ENCODE measurements at regions not wholly inside any gene's neighbourhood (a gene's known extent, or its start where the extent isn't known, plus 50 kb on each side); places are given as distances from the start of the nearest gene placed in this dataset.
"Not testable (repeated sequence)": the region's sequence is repeated elsewhere in the genome, so short reads cannot be mapped to it uniquely, and the experiment has no call there.

DNA sequence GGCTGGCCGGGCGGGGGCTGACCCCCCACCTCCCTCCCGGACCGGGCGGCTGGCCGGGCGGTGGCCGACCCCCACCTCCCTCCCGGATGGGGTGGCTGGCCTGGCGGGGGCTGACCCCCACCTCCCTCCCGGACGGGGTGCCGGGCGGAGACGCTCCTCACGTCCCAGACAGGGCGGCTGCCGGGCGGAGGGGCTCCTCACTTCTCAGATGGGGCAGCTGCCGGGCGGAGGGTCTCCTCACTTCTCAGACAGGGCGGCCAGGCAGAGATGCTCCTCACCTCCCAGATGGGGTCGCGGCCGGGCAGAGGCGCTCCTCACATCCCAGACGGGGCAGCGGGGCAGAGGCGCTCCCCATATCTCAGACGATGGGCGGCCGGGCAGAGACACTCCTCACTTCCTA is 965.8 kb upstream of the DEFB115 start:
- DNase-seq (ENCODE audit: low spot score in 2 of 2); FAIRE-seq: not testable (repeated sequence)

DNA sequence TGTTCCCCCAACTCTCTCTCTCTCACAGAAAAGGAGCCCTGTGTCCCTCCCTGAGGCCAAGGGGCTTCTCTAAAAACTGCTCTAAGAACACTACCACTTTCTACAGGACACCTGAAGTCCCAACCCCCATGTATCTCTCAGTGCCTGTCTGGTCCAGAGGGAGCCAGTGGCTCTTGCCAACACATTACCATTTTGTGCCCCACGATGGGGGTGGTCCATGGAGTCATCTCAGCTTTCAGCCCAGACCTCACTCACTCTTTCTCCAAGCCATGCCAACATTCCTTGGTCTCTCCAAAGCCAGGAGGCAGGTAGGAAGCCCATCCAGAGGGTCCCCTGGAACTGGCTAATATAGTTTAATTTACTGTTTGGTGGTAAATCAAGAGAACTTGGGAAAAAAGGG is 962.1 kb upstream of the DEFB115 start:
- not testable (repeated sequence) for DNase-seq (ENCODE audit: low spot score in 2 of 2); FAIRE-seq

DNA sequence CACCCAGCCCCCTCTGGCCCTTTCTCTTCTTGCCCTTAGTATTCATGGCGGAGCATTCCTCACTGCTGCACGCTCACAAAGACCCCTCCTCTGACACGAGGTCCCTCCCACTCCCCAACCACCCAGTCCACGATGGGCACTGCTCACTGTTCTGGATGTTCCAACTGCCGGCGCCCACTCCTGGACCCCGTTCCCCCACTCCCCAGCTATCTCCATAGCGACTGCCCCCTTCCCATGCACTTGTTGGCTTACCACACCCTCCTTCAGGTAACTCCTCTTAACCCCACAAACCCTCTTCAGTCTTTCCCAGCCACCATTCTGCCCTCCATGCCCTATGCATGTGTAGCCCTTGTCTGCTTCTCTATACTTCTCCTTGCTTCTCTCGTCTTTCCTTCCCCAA is 961.5 kb upstream of the DEFB115 start:
- not testable (repeated sequence) for FAIRE-seq; DNase-seq (ENCODE audit: low spot score in 2 of 2)

DNA sequence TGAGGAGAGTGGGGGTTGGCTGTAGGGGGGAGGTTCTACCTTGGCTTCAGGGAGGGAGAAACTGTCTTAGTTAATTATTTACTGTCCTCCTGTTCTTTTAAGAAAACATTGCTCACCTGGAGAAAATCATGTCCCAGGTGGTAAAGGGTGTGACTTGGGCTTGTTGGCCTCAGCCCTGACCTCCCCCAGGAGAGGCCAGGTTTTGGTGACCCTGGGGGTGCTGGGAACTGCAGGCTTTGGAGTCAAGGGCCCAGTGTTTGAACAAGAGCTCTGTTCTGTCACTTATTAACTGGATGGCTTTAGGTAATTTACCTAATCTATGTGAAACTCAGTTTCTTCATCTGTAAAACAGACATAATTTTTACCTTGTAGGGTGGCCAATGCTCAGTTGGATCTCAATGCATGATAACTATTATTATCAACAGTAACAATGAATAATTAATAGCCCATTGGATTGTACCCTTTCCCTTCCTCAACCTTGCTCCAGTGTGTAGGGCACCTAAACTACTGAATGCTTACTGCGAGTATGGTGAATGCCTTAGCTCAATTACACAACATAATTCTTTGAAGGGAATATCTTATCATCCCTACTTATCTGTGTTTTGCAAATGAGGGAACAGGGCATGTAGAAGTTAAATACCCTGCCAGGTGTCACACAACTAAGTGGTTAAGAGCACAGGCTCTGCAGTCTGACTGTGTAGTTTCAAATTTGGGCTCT is 959.4 kb upstream of the DEFB115 start:
- not testable (repeated sequence) for DNase-seq (ENCODE audit: low spot score in 2 of 2); FAIRE-seq

DNA sequence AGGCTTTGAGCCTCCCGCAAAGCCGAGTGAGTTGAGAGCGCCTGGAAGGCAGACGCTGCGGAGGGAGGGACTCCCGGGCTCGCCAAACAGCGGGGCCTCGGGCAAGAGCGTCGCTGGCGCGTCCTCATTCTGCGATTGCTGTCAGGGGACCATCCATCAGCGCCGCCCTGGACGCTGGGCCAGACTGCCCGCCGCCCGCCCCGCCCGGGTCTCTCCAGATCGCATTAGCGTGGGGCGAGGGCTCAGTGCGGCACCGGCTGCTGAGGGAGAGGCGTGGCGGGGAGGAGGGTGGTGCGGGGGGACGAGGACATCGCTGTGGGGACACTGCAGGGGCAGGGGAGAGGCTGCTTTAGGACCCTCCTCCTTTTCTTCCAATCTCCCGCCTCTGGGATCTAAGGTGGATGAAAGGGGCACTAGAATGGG is 957.2 kb upstream of the DEFB115 start:
- not testable (repeated sequence) for DNase-seq (ENCODE audit: low spot score in 2 of 2); FAIRE-seq

DNA sequence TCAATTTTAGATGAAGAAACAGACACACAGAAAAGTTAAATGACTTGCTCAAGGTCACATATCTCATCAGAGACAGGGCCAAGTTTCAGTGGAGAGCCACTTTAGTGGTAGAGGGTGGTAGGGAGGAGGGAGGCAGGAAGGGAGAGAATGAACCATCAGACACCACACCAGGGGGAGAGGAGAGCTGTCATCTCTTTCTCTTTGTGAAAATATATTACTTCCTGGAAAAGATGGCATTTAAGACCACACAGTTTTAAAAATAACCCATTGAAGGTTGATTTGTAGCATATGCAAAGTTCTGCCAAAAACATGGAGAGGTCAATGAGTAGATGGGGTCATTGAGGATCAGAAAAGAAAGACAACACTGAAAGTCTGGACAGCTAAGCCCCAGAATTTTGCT is 954.7 kb upstream of the DEFB115 start:
- FAIRE-seq; DNase-seq (ENCODE audit: low spot score in 2 of 2): not testable (repeated sequence)

DNA sequence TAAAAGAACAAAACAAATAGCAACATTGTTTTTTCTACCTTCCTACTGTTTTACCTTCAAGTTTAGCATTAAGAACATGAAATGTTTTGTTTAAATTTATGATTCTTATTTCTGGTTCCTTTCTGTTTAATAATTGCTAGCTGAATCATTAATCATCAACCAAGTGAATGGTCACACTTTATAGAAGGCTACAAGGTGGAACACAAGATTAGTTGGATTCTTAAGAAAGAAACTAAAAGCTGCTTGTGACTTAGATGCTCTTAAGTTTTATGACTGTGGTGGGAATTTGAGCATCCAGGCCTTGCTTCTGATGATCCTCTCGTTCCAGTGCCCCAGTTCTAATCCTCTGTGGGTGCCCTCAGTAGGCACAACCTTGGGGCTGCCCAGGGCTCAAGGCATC is 947.5 kb upstream of the DEFB115 start:
- not testable (repeated sequence) for FAIRE-seq

DNA sequence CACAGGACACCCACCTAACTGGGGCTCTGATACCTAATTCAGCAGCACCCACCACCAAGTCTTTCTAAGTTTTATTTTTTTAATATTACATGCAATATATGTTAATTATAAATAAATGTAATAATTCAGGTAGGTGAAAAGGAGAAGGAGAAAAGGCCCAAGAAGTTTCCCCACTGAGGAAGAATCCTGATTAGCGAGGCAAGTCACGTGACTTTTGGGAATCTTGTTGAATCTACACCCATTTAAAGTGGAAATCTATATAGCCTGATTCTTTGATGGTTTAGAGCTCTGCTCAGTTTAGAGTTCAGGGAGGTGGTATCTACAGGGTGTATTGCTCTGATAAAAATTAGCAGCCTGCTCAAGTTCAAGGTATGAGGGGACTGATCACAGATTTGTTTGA is 947.1 kb upstream of the DEFB115 start:
- DNase-seq (ENCODE audit: low spot score in 2 of 2); FAIRE-seq: not testable (repeated sequence)

More for the DNA sequence above, 947.5 kb upstream of the DEFB115 start:
- not testable (repeated sequence) for DNase-seq (ENCODE audit: low spot score in 2 of 2)

DNA sequence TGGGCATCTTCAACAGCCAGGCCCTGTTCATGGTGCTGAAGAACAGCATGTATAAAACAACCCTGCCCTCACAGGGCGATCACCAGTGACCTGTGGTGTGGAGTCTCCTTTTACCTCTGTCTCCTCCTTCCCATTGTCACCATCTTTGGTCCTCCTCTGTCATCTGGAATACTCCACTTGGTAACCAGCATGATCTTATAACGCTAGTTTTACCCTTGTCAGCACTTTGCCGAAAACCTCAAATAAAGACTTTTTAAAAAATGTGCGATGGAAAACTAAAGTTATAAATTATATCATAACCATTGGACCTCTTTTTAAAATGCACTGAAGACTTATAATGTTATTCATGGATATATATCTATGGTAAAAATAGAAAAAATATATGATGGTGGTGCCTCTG is 945.2 kb upstream of the DEFB115 start:
- not testable (repeated sequence) for FAIRE-seq; DNase-seq (ENCODE audit: low spot score in 2 of 2)

DNA sequence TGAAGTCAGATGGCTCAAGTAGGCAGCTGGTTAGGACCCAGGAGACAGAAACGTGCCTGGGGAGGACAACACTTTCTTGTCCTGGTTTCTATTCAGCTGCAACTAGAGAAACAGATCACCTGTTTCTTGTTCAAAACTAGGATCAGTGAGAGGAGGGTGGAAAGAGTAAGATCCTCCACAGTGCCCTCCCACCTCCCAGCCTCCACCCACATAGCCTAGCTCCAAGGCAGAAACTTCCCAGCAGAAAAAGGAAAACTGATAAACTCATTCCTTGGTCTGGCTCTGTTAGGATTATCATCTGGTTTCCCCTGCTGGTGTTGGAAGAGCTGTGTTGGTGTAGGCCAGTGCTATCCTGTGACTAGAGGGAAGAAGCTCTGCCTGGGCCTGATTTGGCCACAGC is 943.8 kb upstream of the DEFB115 start:
- DNase-seq (ENCODE audit: low spot score in 2 of 2); FAIRE-seq: not testable (repeated sequence)

DNA sequence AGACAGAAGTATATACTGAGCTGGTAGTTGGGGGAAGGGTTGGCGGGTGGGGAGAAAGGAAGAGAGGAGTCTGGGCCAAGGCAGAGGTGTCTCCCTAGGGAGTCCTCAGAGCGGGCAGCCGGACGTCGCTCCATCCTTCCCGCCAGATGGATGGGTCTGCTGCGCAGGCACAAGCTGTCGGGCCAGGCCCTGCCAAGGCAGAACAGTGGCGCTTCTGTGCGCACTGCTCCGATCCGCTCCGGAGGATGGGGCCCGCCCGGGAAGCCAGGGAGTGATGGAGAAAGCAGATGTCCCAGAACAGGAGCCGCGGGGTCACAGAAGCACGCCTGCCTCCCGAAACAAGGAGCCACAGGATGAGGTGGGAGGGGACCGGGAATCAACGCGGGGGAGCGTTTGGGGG is 941.4 kb upstream of the DEFB115 start:
- not testable (repeated sequence) for FAIRE-seq
- peak in 1 of 2 donors; percentile 14 for DNase-seq (ENCODE audit: low spot score in 2 of 2)

DNA sequence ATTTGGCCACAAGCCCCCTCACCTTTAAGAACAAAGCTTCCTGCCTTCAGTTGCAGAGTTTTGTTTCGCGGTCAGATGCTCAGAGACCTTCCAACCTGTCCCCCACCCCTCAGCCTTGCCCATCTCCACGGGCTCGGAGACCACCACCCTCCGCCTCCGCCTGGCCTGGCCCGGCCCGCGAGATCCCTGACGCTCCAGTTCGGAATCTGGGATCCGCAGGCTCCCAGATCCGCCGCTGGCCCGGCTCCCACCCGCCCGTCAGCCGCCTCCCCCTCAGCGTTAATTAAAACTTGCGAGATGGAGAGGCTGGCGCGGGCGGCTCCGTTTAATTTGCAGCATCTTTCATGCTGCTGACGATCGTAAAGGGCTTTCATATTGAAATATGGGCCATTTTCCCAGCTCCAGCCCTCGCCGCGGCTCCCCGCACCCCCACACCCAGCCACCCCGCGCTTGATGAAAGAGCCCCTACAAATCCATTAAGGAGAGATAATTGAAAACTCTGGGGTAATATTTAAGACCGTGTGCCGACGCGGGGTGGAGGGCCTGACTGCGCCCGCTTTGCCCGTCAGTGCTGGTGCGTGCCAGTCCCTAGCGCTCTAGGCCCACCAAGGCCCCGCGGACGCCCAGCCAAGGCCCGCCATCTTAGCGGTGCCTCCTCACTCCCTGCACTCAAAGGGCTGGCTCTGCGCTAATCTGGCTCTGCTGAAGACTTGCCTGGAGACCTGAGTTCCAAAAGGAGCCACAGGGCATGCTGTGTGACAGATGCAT is 940.7 kb upstream of the DEFB115 start:
- not testable (repeated sequence) for DNase-seq (ENCODE audit: low spot score in 2 of 2); FAIRE-seq

DNA sequence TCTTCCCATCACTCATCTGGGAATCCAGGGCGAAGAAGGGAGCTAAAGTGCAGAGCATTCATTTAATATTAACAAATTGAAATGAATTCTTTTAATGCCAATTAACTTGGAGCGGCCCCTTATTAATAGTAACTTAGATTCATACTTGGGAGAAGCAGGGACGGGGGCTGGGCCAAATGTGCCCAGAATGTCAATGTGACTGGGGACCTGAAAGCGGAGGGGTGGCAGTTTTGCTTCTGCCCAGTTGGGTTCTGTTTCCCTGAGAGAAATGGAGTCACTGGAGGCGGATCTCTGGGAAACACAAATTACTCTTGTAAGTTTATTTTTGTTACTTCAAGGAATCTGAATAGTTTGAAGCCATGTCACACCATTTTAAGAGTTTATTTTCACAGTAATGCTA is 923.7 kb upstream of the DEFB115 start:
- not testable (repeated sequence) for FAIRE-seq; DNase-seq (ENCODE audit: low spot score in 2 of 2)

DNA sequence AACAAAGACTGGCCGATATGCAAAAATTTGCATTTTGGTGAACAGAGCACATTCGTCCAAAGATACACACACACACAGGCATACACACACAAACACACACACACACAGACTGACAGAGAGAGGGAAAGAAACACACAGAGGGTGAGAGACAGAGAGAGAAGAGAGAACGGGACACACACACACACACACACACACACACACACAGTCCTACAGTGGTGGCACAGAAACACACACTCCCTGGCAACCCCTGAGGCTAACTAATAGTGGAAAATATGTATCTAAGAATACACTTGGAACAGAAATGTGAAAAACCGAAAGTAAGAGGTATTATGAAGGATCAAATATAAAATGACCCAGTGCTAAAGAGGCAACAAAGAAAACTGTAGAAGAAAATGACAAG is 919.9 kb upstream of the DEFB115 start:
- DNase-seq (ENCODE audit: low spot score in 2 of 2); FAIRE-seq: not testable (repeated sequence)

DNA sequence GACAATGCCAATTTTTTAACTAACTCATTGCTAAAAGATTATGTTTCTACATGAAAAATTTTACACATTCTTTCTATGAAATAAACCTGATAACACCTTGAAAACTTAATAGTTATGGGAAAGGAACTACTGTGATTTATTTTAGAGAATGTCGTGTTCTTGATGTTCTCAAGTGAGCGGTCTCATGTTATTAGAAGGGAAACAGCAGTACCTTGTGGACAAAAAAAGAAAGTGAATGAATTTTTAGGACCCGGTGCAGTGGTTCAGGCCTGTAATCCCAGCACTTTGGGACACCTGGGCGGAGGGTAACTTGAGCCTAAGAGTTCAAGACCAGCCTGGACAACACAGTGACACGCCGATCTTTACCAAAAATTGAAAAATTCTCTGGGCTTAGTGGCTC is 908.5 kb upstream of the DEFB115 start:
- peak; percentile 92 for FAIRE-seq
- not testable (repeated sequence) for DNase-seq (ENCODE audit: low spot score in 2 of 2)

DNA sequence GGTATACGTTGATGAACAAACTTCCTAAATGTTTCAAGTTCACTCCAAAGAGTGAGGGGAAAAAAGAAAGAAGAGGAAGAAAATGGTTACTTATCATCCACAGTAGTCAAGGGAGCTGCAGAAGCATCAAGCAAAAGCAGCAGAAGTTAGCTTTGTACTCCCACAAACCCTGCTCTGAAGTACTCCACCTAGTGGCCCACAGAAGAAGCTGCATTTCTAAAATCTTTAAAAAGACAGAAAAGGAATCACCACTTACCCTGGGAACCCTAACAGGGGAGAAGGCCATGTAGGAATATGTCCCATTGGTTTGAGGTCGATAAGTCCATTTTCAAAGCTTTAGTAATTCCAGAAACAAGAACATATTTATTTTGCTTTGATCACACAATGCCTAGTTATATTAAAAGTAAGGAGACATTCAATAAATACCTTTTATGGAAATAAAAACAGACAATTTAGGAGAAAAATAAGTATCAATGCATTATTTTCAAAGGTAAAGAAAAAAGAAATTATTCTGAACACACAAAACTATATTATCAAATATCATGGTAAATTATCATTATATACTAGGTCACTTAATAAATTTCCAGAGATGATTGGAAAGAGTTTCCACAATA is 900.5 kb upstream of the DEFB115 start:
- peak; percentile 79 for FAIRE-seq
- DNase-seq (ENCODE audit: low spot score in 2 of 2): not testable (repeated sequence)

DNA sequence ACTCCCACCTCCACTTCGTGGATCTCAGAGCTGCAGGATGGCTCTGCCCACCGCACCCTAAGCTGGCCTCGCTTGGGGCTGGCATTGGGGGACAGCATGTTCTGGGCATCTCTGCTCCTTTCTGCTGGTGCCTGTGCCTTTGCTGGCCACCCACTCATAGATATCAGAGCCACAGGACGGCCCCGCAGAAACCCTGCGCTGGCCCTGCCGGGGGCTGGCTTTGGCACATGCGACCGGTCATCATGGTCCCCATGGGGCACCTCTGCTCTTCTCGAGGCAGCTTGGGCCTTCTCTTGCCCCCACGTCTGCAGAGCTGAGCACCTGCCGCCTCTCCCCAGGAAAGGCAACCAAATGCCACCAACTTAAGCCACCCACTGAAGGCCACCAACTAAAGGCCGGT is 895.7 kb upstream of the DEFB115 start:
- FAIRE-seq; DNase-seq (ENCODE audit: low spot score in 2 of 2): not testable (repeated sequence)

DNA sequence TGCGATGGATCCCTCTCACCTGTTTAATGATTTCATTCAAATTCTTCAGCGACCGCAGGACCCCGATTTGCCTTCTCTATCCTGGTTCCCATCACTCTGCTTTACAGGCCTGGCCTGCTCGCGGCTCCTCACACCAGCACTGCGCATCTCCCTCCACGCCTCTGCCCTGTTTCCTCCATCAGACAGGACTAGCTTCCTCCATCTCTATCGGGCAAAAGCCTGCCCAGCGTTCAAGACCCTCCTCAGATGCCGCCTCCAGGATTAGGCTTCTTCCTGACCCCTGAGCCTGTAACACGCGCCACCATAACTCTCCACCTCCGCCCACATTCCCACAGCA is 881.1 kb upstream of the DEFB115 start:
- not testable (repeated sequence) for FAIRE-seq; DNase-seq (ENCODE audit: low spot score in 2 of 2)

DNA sequence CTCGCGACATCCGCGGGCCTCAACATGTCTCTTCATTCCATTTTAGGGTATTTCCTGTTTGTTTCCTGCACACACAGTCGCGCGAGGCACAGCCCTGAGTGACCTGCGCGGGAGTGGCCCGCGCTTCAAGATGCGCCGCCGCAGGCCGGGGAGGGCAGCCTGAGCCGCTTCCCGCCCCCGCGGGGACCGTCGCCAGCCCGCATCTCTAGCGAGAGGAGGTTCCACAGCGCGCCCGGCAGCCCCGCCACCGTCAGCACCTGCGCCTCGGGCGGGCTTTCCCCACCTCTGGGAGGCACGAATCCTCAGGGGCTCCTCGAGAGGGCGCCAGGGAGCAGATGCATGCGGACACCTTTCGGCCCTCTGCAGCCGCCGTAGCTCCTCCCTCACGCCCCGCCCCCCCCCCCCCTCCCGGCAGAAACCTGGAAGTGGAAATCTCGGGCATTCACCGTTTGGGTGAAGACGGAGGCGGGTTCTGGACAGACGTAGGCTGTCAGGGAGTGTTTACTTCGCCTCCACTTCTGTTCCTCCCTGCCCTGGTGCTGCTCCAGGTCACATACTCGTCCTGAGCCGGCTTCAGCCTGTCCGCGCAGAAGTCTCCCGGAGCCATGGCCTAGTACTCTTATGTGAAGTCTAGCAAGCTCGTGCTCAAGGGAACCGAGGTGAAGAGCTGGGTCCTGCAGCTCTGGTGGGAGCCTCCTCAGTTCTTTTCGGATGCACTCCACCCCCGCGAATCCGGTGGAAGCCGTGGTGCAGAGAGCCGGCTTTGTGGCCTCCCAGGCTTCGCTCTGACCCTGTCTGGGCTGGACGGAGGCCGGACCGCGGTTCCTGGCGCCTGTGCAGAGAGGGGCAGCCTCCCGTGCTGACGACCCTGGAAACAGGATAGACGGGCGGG is 880.5 kb upstream of the DEFB115 start:
- FAIRE-seq (no peak), DNase-seq (ENCODE audit: low spot score in 2 of 2) (peak; percentile 33 to 66)

DNA sequence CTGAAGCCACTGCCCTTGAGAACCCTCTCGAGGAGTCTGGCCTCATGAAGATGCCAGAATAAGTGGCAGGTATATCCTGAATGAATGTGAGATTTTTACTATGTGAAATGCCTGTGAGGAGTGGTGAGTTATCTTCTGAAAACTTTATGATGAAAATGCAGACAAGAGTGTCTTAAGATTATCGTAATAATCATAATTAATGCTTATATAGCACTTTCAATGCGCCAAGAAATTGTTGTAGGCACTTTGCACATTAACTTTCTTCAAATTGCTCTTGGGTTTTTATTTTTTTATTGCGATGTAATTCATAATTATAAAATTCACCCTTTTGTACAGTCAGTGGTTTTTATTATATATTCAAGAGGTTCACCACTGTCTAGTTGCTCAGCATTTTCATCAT is 879.1 kb upstream of the DEFB115 start:
- DNase-seq (ENCODE audit: low spot score in 2 of 2); FAIRE-seq: not testable (repeated sequence)

Data from frontal cortex (tissue), 3 donors.